Lower leg skin (tissue), 4 donors: ENCODE measurements at regions not wholly inside any gene's neighbourhood (a gene's known extent, or its start where the extent isn't known, plus 50 kb on each side); places are given as distances from the start of the nearest gene placed in this dataset.

Experiments used
- DNase-seq, 2 donors: peaks; one replicate each; pipeline ENCODE4 v3.0.0-alpha.2; 2019; ENCODE audit warnings: low spot score in 2 of 2
- H3K4me3 ChIP-seq: fragments of 200-600 bp; sonication (generic); 2 replicates; pipeline ENCODE4 v1.5.1; 2017; ENCODE audit warnings: mild to moderate bottlenecking, low read depth; ENCODE audit not compliant: poor library complexity, severe bottlenecking
- CTCF ChIP-seq, 3 donors: fragments of 450-650 bp; IDR thresholded peaks; one replicate each; pipeline ENCODE4 v1.5.1; 2016; ENCODE audit warnings: antibody characterized with exemption in 3 of 3, mild to moderate bottlenecking in 3 of 3, moderate library complexity in 2 of 3
- POLR2A ChIP-seq, 2 donors: fragments of 450-650 bp; IDR thresholded peaks; one replicate each; pipeline ENCODE4 v1.6.1; 2016 to 2017; ENCODE audit warnings: antibody characterized with exemption in 2 of 2, mild to moderate bottlenecking in 1 of 2, moderate library complexity in 1 of 2
- WGBS, 2 donors: methylation state at CpG; one replicate each; pipeline ENCODE4 v1.1.5; 2018; 5-methylcytosine and 5-hydroxymethylcytosine counted together
- intact Hi-C: fragments of 100-400 bp; cut with DNase I; formaldehyde crosslinking; loops from one replicate; pipeline ENCODE4 v1.15.0; 2023; ENCODE audit warnings: low total_unique reads

- intact Hi-C loops = no loop called here
- TF ChIP-seq POLR2A (IDR thresholded peaks at IDR 0.05) = no peak
- no peak for TF ChIP-seq CTCF (IDR thresholded peaks at IDR 0.05)
- no peak overlapping the region for H3K4me3 ChIP-seq
- 57 to 62% methylated on average over 12 of the region's 12 CpGs for WGBS, 2 donors
- no peak for DNase-seq
Measured at GRCh38 chr12:127539226-127539858, 727.6 kb upstream of the TMEM132C start.

GRCh38 chr12:127542391-127542790, 724.6 kb upstream of the TMEM132C start:
- WGBS, 2 donors = 58 to 73% methylated on average over 6 of the region's 6 CpGs
- no peak overlapping the region for H3K4me3 ChIP-seq
- DNase-seq = no peak
- TF ChIP-seq CTCF (IDR thresholded peaks at IDR 0.05) (no peak), POLR2A (IDR thresholded peaks at IDR 0.05) (no peak)
- intact Hi-C loops = no loop called here

GRCh38 chr12:127542931-127543330, 724.0 kb upstream of the TMEM132C start:
- 82 to 87% methylated on average over 3 of the region's 3 CpGs for whole genome bisulfite sequencing, 2 donors
- no peak for TF ChIP-seq POLR2A (IDR thresholded peaks at IDR 0.05)
- TF ChIP-seq CTCF (IDR thresholded peaks at IDR 0.05) = no peak
- DNase-seq = no peak
- H3K4me3 ChIP-seq = no peak overlapping the region
- intact Hi-C loops = no loop called here

GRCh38 chr12:127546721-127547505, 720.1 kb upstream of the TMEM132C start:
- TF ChIP-seq CTCF (IDR thresholded peaks at IDR 0.05) = no peak
- DNase-seq = no peak
- WGBS, 2 donors = 80 to 83% methylated on average over 6 of the region's 6 CpGs
- H3K4me3 ChIP-seq = no peak overlapping the region
- intact Hi-C loops = no loop called here

GRCh38 chr12:127548123-127548553, 718.8 kb upstream of the TMEM132C start:
- intact Hi-C loops = no loop called here
- no peak for DNase-seq
- H3K4me3 ChIP-seq = no peak overlapping the region
- TF ChIP-seq POLR2A (IDR thresholded peaks at IDR 0.05) (no peak), CTCF (IDR thresholded peaks at IDR 0.05) (no peak)
- 47 to 56% methylated on average over 9 to 10 of the region's 10 CpGs for WGBS, 2 donors
